HG03025 (cell line): ENCODE measurements at regions not wholly inside any gene's neighbourhood (a gene's known extent, or its start where the extent isn't known, plus 50 kb on each side); places are given as distances from the start of the nearest gene placed in this dataset.
A peak's percentile ranks its signal among the peaks of the same experiment; 100 is the strongest.

Experiments
- ATAC-seq: cut with Tn5 transposase; IDR thresholded peaks from one replicate; pipeline ENCODE4 v1.9.1; 2021; ENCODE audit warnings: mild to moderate bottlenecking, moderate library complexity; ENCODE audit not compliant: unreplicated experiment, low FRiP score

DNA sequence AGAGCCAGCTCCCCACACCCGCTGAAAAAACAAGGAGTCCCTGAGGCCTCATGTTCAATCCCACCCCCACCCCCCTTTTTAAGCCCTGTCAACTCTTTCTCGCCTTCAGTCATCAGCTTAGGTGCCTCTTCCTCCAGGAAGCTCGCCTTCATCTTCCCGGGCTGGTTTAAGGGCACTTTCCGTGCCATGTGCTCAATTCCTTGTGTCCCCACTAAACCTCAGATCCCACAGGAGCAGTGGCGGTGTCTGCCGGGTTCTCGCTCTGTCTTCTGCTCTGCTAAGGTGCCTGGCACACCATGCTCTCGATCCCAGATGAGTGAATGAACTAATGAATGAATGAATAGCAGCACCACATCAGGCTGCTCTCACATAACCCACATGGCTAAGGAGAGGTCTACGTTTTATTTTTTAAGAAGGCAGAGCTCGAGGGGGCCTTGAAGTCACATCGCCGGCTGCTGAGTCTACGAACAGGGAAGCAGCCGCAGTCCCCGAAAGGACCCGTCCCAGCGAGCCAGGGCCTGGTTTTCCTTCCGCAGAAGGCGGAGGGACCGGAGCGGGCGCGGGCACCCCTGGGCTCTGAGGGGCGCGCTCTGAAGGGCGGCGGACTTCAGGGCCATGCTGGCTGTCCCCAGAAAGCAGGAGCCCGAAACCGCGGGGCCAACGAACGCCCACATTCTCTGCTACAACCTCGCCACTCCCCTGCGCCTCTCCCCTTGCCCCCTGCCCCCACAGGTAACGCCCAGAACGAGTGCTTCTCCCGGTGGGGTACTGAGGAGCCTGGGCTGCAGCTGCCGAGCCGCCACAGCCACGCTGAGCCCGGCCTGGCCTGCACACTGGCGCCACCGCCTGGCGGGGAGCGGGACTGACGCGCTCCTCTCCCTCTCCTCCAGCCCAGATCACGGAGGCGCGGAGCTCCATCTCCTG, 73.4 kb upstream of the KCNMA1 start:
- peak; percentile 83 for ATAC-seq

- ATAC-seq = no peak
Observed at GRCh38 chr10:77710081-77710551, 72.5 kb upstream of the KCNMA1 start.

DNA sequence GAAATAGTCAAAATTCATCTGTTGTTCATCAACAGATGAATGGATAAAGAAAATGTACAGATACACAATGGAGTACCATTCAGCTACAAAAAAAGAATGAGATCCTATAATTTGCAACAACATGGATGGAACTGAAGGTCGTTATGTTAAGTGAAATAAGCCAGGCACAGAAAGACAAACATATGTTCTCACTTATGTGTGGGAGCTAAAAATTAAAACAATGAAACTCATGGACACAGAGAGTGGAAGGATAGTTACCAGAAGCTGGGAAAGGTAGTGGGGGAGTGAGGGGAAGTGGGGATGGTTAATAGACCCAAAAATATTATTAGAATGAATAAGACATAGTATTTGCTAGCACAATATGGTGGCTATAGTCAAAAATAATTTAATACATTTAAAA, 70.0 kb upstream of the KCNMA1 start:
- no peak for ATAC-seq

DNA sequence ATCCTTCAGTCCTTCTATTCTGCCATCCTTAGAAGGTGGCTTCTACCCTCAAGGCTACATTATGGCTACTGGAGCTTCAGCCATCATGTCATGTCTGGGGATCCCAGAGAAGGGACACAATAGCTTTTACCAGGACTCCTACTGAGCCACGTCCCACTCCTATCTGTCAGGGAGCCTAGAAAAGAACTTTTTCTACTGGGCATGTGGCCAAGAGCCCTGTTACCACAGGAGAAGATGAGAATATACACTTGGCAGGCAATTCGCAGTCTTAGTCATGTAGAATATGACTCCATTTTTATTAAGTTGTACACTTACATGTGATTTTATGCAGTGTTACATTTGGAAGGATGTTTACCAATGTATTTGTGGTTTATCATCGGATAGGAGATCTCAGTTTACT, 64.6 kb upstream of the KCNMA1 start:
- no peak for ATAC-seq

DNA sequence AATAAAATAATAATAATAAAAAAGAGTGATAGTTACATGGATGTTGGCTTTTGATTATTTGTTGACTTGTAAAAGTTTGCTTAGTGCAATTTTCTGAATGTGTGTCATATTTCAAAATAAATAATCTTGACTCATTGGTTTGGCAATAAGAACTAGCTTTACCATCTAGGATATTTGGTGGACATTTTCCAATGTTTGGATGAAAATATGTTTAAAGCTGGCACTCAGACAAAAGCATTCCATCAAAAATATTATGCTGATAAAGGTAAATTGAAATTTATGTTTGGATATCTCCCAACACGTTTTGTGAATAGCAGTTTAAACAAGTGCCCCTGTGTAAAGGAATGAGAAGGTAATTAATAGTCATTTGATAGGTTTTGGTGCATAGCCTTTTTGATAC, 62.5 kb upstream of the KCNMA1 start:
- no peak for ATAC-seq

DNA sequence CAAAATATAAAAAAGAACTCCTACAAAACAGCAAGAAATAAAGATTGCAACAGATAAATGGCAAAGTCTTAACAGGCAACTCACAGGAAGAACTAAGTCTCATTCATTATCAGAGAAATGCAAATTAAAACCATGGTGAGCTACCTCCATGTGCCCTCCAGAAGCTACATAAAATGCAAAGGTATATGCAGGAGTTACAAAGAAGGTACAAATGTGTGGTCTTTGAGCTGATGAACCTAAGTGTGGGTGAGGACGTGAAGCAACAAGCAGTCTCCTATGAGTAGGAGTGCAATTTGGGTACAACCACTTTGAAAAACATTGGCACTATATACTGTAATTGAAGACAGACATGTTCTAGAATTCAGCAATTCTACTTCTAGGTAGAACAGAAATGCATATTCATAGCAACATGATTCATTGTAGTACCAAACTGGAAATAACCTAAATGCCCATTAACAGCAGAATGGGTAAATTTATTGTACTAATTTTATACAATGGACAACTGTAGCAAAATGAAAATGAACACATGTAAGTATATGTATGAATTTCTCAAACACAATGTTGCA, 61.6 kb upstream of the KCNMA1 start:
- no peak for ATAC-seq

GRCh38 chr10:77698267-77698931, 60.8 kb upstream of the KCNMA1 start:
- ATAC-seq = no peak

GRCh38 chr10:77696584-77696983, 59.0 kb upstream of the KCNMA1 start:
- no peak for ATAC-seq

GRCh38 chr10:77695186-77695585, 57.6 kb upstream of the KCNMA1 start:
- no peak for ATAC-seq

DNA sequence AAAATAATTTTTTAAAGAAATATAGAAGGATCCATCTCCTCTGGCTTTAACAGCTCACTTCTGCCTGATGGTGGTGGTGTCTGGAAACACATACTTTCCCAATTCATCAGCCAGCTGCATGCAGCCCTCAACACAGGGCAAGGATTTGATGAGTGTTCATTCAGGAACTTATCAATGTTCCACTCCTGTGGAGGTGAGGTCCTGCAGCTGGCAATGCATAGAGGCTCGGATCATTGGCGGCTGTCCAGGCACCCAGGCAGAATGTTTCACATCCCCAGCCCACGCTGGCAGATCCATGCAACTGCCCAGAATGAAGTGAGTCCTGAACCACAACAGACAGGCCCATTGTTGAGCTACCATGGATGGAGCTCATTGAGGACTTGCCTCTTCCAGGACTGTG, 55.2 kb upstream of the KCNMA1 start:
- no peak for ATAC-seq

- ATAC-seq = no peak
Observed at GRCh38 chr10:77689339-77689738, 51.7 kb upstream of the KCNMA1 start.

DNA sequence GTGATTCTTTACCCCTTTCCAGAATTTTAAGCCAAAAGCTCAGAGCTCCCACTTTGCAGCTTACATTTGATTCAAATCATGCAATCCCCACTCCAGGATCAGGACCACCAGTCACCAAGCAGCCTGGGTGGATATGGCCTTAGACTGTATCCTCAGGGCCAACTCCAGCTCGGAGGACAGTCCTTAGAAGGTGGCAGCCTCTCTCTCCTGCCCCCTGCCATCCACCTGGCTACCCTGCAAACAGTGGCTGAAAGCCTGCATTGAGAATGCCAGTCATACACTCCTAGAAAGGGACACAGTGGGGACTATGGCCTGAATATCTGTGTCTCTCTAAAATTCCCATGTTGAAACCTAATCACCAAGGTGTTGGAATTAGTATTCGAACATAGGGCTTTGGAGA, 50.0 kb upstream of the KCNMA1 start:
- no peak for ATAC-seq
